ENCODE measurements at regions not wholly inside any gene's neighbourhood (a gene's known extent, or its start where the extent isn't known, plus 50 kb on each side); places are given as distances from the start of the nearest gene placed in this dataset.

- TF ChIP-seq CTCF (IDR thresholded peaks at IDR 0.05): no peak
- TF ChIP-seq EP300 (IDR thresholded peaks at IDR 0.05): no peak
Measured at GRCh38 chr2:167582619-167583018, 664.8 kb downstream of the STK39 start.
